ENCODE measurements at regions not wholly inside any gene's neighbourhood (a gene's known extent, or its start where the extent isn't known, plus 50 kb on each side); places are given as distances from the start of the nearest gene placed in this dataset.
"Not testable (repeated sequence)": the region's sequence is repeated elsewhere in the genome, so short reads cannot be mapped to it uniquely, and the experiment has no call there.

DNA sequence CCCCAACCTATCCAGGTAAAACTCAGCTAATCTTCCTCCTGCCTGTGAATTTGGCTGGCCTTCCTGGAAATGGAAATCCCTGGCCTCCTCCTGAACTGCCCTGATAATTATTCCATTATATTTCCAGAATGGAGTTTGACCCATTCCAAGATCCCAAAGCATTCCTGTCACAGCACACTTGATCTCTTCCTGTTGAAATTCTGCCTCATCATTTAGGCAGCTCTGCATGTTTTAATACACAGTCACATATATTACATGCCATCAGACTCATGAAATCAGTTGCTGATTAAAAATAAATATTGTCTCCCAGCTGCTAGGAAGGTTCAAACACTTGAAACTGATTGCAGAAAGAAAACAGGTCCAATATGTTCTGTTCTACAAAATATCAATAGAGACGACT lies 148.2 kb upstream of the PALMD start:
- Histone ChIP-seq H3K9me3 (ENCODE audit: control insufficient read depth, insufficient read depth, low read length) (no peaks in the 10 kb centered on the region), H3K27me3 (ENCODE audit: control insufficient read depth, insufficient read depth, low read length) (no peaks in the 10 kb centered on the region), H3K4me3 (ENCODE audit: low read length) (no peak overlapping the region), H3K4me1 (ENCODE audit: control insufficient read depth, insufficient read depth, low read length) (no peaks in the 10 kb centered on the region), H3K36me3 (ENCODE audit: control insufficient read depth, insufficient read depth, low read length) (no peaks in the 10 kb centered on the region), H3K27ac (ENCODE audit: low read length) (no peak overlapping the region)
- no peak for DNase-seq (ENCODE audit: low read depth, low spot score)
- WGBS (ENCODE audit: insufficient coverage, insufficient read length) = no CpG with 5 or more reads among the region's 1 CpG

DNA sequence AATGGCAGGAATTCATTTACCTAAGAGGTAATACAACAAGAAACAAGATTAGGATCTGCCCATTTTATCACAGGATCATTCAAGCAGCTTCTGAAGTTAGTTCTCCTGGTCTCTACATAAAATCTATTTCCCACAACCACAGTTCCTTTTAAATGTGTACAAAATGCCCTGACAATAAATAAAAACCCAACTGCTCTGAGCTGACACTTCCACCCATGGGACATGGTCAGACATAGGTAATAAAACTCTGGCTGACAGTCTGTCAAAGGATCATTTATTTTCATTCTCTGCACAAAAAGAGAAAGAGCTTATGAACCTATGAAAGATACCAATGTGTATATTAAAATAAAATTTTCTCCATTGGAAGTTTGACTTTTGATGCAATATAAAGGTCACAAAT lies 145.4 kb upstream of the PALMD start:
- Histone ChIP-seq H3K36me3 (ENCODE audit: control insufficient read depth, insufficient read depth, low read length) (no peaks in the 10 kb centered on the region), H3K27me3 (ENCODE audit: control insufficient read depth, insufficient read depth, low read length) (no peaks in the 10 kb centered on the region), H3K9me3 (ENCODE audit: control insufficient read depth, insufficient read depth, low read length) (no peaks in the 10 kb centered on the region), H3K4me1 (ENCODE audit: control insufficient read depth, insufficient read depth, low read length) (no peaks in the 10 kb centered on the region), H3K4me3 (ENCODE audit: low read length) (no peak overlapping the region), H3K27ac (ENCODE audit: low read length) (no peak overlapping the region)
- no peak for DNase-seq (ENCODE audit: low read depth, low spot score)

DNA sequence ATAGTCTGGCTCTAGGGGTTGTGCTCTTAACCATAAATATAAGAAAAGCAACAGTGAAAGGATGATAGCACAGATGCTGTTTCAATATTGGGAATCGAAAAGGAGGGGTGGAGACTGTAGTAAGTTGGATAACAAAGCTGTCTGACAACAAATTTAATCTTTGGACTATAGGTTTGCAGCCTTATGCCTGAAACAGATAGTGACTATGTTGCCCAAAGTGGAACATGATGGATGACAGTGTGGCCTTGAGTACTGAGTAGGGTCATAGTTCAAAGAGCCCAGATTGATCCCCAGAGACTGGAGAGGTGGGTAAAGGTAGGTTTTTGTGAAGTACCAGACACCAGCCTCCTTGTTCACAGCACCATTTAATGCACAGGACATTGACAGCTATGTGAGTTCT lies 144.0 kb upstream of the PALMD start:
- no peak for DNase-seq (ENCODE audit: low read depth, low spot score)
- Histone ChIP-seq H3K27me3 (ENCODE audit: control insufficient read depth, insufficient read depth, low read length) (no peaks in the 10 kb centered on the region), H3K36me3 (ENCODE audit: control insufficient read depth, insufficient read depth, low read length) (no peaks in the 10 kb centered on the region), H3K4me3 (ENCODE audit: low read length) (no peak overlapping the region), H3K9me3 (ENCODE audit: control insufficient read depth, insufficient read depth, low read length) (no peaks in the 10 kb centered on the region), H3K27ac (ENCODE audit: low read length) (no peak overlapping the region), H3K4me1 (ENCODE audit: control insufficient read depth, insufficient read depth, low read length) (no peaks in the 10 kb centered on the region)
- WGBS (ENCODE audit: insufficient coverage, insufficient read length) = no CpG with 5 or more reads among the region's 1 CpG

DNA sequence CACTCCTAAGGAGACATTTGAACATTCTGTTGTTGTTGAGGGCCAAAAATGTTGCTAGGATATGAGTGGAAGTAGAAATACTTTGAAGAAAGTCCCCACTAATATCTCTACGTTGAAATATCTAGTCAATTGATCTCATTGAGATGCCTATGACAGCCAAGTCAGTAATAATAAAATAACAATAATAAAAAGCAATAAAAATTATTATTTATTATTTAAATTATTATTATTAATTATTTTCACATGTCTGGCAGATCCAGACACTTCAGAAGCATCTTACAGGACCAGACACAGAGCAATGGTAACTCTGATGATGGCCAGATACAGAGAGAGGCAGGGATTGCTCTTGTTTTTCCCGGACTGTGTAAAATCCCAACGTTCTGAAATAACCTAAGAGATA lies 143.5 kb upstream of the PALMD start:
- Histone ChIP-seq H3K27ac (ENCODE audit: low read length) (no peak overlapping the region), H3K9me3 (ENCODE audit: control insufficient read depth, insufficient read depth, low read length) (no peaks in the 10 kb centered on the region), H3K4me3 (ENCODE audit: low read length) (no peak overlapping the region), H3K36me3 (ENCODE audit: control insufficient read depth, insufficient read depth, low read length) (no peaks in the 10 kb centered on the region), H3K4me1 (ENCODE audit: control insufficient read depth, insufficient read depth, low read length) (no peaks in the 10 kb centered on the region), H3K27me3 (ENCODE audit: control insufficient read depth, insufficient read depth, low read length) (no peaks in the 10 kb centered on the region)
- no peak for DNase-seq (ENCODE audit: low read depth, low spot score)
- WGBS (ENCODE audit: insufficient coverage, insufficient read length) = no CpG with 5 or more reads among the region's 3 CpGs

DNA sequence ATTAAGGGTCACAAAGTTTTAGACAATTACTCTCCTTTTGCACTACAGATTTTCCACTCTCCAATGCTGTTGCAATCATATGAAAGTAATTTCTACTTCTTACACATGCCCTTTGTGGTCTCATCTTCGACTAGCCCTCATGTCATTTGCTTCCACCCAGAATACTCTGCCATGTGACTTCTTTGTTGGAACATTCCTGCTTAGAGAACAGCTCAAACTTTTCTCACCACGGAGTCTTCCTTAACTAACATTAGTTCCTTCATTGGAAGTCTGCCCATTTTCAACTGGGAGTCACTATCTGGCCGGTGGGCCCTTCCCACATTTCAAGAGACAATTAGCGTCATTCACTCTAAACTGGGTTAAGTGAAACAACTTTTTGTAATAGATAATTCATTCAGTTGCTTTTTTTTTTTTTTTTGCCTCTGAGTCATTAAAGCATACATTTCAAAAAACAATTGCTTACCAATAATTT lies 142.6 kb upstream of the PALMD start:
- Histone ChIP-seq H3K27ac (ENCODE audit: low read length) (no peak overlapping the region), H3K4me1 (ENCODE audit: control insufficient read depth, insufficient read depth, low read length) (no peaks in the 10 kb centered on the region), H3K9me3 (ENCODE audit: control insufficient read depth, insufficient read depth, low read length) (no peaks in the 10 kb centered on the region), H3K4me3 (ENCODE audit: low read length) (no peak overlapping the region), H3K36me3 (ENCODE audit: control insufficient read depth, insufficient read depth, low read length) (no peaks in the 10 kb centered on the region), H3K27me3 (ENCODE audit: control insufficient read depth, insufficient read depth, low read length) (no peaks in the 10 kb centered on the region)
- WGBS (ENCODE audit: insufficient coverage, insufficient read length) = no CpG with 5 or more reads among the region's 4 CpGs
- DNase-seq (ENCODE audit: low read depth, low spot score) = no peak

DNA sequence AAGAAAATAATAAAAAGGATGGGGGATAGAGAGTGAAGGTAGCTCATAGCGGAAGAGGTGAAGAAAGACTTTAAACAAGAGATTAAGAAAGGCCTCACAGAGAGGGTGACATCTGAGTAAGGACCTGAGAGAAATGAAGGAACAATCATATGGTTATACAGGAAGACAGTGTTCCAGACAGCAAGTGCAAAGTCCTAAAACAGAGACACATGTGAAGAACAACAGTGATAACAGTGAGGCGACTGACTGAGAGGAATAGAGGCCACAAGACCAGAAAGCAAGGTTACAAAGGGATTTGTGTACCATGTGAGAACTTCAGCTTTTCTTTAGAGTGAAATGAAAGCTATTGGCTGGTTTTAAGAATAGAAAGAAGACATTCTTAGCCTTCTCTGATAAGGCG lies 141.6 kb upstream of the PALMD start:
- WGBS (ENCODE audit: insufficient coverage, insufficient read length) = 100% methylated on average over 1 of the region's 3 CpGs
- H3K4me1 ChIP-seq (ENCODE audit: control insufficient read depth, insufficient read depth, low read length) = no peaks in the 10 kb centered on the region
- H3K9me3 ChIP-seq (ENCODE audit: control insufficient read depth, insufficient read depth, low read length) = no peaks in the 10 kb centered on the region
- H3K27ac ChIP-seq (ENCODE audit: low read length) = no peak overlapping the region
- no peaks in the 10 kb centered on the region for H3K27me3 ChIP-seq (ENCODE audit: control insufficient read depth, insufficient read depth, low read length)
- no peak overlapping the region for H3K4me3 ChIP-seq (ENCODE audit: low read length)
- no peak for DNase-seq (ENCODE audit: low read depth, low spot score)
- H3K36me3 ChIP-seq (ENCODE audit: control insufficient read depth, insufficient read depth, low read length) = no peaks in the 10 kb centered on the region

DNA sequence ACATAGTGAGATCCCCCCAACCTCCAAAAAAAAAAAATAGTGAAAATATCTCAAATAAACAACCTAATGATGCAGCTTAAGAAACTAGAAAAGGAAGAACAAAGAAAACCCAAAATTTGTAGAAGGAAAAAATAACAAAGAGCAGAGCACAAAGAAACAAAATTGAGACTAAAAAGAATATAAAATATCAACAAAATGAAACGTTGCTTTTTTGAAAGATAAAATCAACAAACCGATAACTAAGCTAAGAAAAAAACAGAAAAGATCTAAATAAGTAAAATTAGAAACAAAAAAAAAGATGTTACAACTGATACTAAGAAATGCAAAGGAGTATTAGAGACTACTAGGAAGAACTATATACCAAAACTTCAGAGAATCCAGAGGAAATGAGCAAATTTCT lies 139.3 kb upstream of the PALMD start:
- no peaks in the 10 kb centered on the region for H3K4me1 ChIP-seq (ENCODE audit: control insufficient read depth, insufficient read depth, low read length)
- no peaks in the 10 kb centered on the region for H3K27me3 ChIP-seq (ENCODE audit: control insufficient read depth, insufficient read depth, low read length)
- H3K9me3 ChIP-seq (ENCODE audit: control insufficient read depth, insufficient read depth, low read length) = no peaks in the 10 kb centered on the region
- no peak overlapping the region for H3K4me3 ChIP-seq (ENCODE audit: low read length)
- WGBS (ENCODE audit: insufficient coverage, insufficient read length) = no CpG with 5 or more reads among the region's 2 CpGs
- H3K36me3 ChIP-seq (ENCODE audit: control insufficient read depth, insufficient read depth, low read length) = no peaks in the 10 kb centered on the region
- DNase-seq (ENCODE audit: low read depth, low spot score) = no peak
- no peak overlapping the region for H3K27ac ChIP-seq (ENCODE audit: low read length)

DNA sequence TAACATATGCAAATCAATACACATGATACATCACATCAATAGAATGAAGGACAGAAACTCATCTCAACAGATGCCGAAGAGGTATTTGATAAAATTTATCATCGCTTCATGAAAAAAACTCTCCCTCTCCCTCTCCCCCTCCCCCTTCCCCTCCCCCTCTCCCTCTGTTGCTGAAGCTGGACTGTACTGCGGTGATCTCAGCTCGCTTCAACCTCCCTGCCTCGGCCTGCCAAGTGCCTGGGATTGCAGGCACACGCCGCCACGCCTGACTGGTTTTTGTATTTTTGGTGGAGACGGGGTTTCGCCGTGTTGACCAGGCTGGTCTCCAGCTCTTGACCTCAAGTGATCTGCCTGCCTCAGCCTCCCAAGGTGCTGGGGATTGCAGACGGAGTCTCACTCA lies 138.5 kb upstream of the PALMD start:
- not testable (repeated sequence) for H3K4me1 ChIP-seq (ENCODE audit: control insufficient read depth, insufficient read depth, low read length); H3K9me3 ChIP-seq (ENCODE audit: control insufficient read depth, insufficient read depth, low read length); H3K4me3 ChIP-seq (ENCODE audit: low read length); DNase-seq (ENCODE audit: low read depth, low spot score); H3K36me3 ChIP-seq (ENCODE audit: control insufficient read depth, insufficient read depth, low read length); H3K27me3 ChIP-seq (ENCODE audit: control insufficient read depth, insufficient read depth, low read length); H3K27ac ChIP-seq (ENCODE audit: low read length)
- WGBS (ENCODE audit: insufficient coverage, insufficient read length) = no CpG with 5 or more reads among the region's 12 CpGs

DNA sequence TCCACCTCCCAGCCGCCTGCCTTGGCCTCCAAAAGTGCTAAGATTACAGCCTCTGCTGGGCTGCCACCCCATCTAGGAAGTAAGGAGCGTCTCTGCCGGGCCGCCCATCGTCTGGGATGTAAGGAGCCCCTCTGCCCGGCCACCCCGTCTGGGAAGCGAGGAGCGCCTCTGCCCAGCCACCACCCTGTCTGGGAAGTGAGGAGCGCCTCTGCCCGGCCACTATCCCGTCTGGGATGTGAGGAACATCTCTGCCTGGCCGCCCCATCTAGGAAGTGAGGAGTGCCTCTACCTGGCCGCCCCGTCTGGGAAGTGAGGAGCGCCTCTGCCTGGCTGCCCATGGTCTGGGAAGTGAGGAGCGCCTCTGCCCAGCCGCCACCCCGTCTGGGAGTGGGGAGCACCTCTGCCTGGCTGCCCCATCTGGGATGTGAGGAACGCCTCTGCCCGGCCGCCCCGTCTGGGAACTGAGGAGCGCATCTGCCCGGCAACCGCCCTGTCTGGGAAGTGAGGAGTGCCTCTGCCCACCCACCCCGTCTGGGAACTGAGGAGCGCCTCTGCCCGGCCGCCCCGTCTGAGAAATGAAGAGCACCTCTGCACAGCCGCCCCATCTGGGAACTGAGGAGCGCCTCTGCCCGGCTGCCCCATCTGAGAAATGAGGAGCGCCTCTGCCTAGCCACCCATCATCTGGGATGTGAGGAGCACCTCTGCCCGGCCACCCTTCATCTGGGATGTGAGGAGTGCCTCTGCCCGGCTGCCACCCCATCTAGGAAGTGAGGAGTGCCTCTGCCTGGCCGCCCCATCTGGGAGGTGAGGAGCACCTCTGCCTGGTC lies 137.8 kb upstream of the PALMD start:
- Histone ChIP-seq H3K27me3 (ENCODE audit: control insufficient read depth, insufficient read depth, low read length) (no peaks in the 10 kb centered on the region), H3K4me1 (ENCODE audit: control insufficient read depth, insufficient read depth, low read length) (no peaks in the 10 kb centered on the region), H3K9me3 (ENCODE audit: control insufficient read depth, insufficient read depth, low read length) (no peaks in the 10 kb centered on the region), H3K36me3 (ENCODE audit: control insufficient read depth, insufficient read depth, low read length) (no peaks in the 10 kb centered on the region), H3K4me3 (ENCODE audit: low read length) (no peak overlapping the region), H3K27ac (ENCODE audit: low read length) (no peak overlapping the region)
- DNase-seq (ENCODE audit: low read depth, low spot score) = no peak
- no CpG with 5 or more reads among the region's 38 CpGs for WGBS (ENCODE audit: insufficient coverage, insufficient read length)

DNA sequence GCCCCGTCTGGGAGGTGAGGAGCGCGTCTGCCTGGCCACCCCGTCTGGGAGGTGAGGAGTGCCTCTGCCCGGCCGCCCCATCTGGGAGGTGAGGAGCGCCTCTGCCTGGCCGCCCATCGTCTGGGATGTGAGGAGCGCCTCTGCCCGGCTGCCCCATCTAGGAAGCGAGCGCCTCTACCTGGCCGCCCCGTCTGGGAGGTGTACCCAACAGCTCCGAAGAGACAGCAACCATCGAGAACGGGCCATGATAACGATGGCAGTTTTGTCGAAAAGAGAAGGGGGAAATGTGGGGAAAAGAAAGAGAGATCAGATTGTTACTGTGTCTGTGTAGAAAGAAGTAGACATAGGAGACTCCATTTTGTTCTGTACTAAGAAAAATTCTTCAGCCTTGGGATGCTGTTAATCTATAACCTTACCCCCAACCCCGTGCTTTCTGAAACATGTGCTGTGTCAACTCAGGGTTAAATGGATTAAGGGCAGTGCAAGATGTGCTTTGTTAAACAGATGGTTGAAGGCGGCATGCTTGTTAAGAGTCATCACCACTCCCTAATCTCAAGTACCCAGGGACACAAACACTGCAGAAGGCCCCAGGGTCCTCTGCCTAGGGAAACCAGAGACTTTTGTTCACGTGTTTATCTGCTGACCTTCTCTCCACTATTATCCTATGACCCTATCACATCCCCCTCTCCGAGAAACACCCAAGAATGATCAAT lies 137.0 kb upstream of the PALMD start:
- H3K4me3 ChIP-seq (ENCODE audit: low read length); DNase-seq (ENCODE audit: low read depth, low spot score); H3K27ac ChIP-seq (ENCODE audit: low read length); H3K9me3 ChIP-seq (ENCODE audit: control insufficient read depth, insufficient read depth, low read length); H3K4me1 ChIP-seq (ENCODE audit: control insufficient read depth, insufficient read depth, low read length); H3K36me3 ChIP-seq (ENCODE audit: control insufficient read depth, insufficient read depth, low read length); H3K27me3 ChIP-seq (ENCODE audit: control insufficient read depth, insufficient read depth, low read length): not testable (repeated sequence)
- WGBS (ENCODE audit: insufficient coverage, insufficient read length) = no CpG with 5 or more reads among the region's 24 CpGs

Measured in iPS DF 6.9 (cell line).